Liver (tissue), 3 donors: ENCODE measurements at regions not wholly inside any gene's neighbourhood (a gene's known extent, or its start where the extent isn't known, plus 50 kb on each side); places are given as distances from the start of the nearest gene placed in this dataset.

Source experiments
- JUND ChIP-seq, 2 donors: IDR thresholded peaks; 2 replicates each; pipeline ENCODE4 v1.6.1; 2016; ENCODE audit warnings: antibody characterized with exemption in 2 of 2
- TF ChIP-seq, protein P1 (sequence below): fragments of 150-350 bp; IDR thresholded peaks from 2 replicates; pipeline ENCODE4 v1.5.1; 2017; ENCODE audit warnings: improper control_type of control experiment, low read depth, low read length; ENCODE audit not compliant: missing input control
- donor health status: healthy.
- donor health status: healthy.

DNA sequence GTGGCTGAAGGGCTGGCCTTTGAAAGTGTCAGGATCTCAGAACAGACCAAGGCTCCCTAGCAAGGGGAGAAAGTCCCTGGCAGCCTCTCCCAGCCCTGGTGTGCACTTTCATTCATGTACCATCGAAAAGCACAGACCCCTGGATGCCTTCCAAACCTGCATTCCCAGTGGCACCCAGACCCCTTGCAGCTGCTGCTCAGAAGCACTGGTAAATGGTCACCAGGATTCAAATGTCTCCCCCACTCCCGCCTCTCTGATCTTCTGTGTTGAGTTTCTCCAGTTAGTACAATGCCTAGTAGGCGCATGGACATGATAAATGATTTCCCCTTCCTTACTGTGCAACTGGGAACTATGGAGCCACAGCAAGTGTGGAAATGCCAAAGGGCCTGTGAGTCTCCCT, 180.0 kb downstream of the GLI2 start:
- TF ChIP-seq, protein P1, sequence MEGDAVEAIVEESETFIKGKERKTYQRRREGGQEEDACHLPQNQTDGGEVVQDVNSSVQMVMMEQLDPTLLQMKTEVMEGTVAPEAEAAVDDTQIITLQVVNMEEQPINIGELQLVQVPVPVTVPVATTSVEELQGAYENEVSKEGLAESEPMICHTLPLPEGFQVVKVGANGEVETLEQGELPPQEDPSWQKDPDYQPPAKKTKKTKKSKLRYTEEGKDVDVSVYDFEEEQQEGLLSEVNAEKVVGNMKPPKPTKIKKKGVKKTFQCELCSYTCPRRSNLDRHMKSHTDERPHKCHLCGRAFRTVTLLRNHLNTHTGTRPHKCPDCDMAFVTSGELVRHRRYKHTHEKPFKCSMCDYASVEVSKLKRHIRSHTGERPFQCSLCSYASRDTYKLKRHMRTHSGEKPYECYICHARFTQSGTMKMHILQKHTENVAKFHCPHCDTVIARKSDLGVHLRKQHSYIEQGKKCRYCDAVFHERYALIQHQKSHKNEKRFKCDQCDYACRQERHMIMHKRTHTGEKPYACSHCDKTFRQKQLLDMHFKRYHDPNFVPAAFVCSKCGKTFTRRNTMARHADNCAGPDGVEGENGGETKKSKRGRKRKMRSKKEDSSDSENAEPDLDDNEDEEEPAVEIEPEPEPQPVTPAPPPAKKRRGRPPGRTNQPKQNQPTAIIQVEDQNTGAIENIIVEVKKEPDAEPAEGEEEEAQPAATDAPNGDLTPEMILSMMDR, result no peak
- TF ChIP-seq JUND (IDR thresholded peaks at IDR 0.05), result no peak
